ENCODE measurements at regions not wholly inside any gene's neighbourhood (a gene's known extent, or its start where the extent isn't known, plus 50 kb on each side); places are given as distances from the start of the nearest gene placed in this dataset.

- no peak for DNase-seq (ENCODE audit: extremely low read depth in 1 of 11, low read depth in 9 of 11, low spot score in 4 of 11)
Measured at GRCh38 chr1:63255153-63255552, 67.2 kb upstream of the FOXD3 start.

DNA sequence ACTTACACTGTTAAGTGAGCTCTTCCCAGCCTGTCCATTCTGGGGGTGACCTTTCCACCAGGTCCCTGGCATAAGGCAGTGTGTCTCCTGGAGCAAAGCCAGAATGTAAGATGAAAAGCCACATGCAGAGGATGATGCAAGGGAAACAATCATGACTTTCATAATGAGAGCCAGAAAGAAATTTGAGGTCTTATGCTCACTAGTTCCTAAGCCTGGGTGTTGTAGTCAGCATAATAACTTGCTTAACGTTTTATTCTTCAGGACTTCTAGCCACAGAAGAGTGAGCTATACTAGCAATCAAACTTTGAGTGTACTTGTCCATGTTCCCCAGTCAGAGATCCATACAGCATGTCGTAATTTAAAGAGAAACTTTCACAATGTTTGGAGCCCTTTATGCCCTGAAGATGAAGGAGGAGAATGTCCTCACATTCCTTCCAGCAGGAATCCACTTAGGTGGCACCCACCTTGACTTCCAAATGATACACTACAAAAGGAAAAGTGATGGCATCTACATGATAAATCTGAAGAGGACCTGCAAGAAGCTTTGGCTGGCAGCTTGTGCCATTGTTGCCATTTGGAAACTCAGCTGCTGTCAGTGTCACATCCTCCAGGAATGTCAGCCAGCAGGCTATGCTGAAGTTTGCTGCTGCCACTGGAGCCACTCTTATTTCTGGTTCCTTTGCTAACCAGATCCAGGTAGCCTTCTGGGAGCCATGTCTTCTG lies 60.5 kb upstream of the FOXD3 start:
- no peak for DNase-seq (ENCODE audit: extremely low read depth in 1 of 11, low read depth in 9 of 11, low spot score in 4 of 11)

DNA sequence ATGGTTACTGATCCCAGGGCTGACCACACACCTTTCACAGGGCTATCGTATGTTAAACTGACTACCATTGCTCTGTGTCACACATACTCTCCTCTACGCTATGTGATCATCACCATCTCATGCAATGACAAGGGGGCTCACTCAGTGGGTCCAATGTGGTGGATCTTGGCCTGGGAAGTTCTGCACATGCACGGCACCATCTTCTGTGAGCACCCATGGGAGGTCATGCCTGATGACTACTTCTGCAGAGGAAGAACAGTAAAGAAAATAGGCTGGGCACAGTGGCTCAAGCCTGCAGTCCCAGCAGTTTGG lies 60.0 kb upstream of the FOXD3 start:
- DNase-seq (ENCODE audit: extremely low read depth in 1 of 11, low read depth in 9 of 11, low spot score in 4 of 11): no peak

DNA sequence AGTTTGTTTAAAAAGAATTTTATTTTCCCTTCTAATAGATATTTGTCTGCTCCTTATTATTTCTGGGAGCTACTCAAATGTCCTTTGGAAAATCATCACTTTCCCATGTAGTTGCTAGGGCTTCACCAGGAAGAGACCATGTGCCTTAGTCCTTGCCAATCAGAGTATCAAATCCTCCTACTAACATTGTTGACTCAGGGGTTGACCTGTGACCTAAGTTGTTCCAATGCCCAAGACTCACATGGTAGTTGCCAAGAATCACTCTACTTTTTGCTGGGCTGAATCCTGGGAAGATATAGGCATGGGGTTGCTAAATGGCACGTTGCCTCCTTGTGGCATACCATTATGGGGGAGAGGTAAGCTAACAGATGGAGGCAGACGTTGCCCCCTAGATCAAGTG lies 58.2 kb upstream of the FOXD3 start:
- DNase-seq (ENCODE audit: extremely low read depth in 1 of 11, low read depth in 9 of 11, low spot score in 4 of 11): no peak

DNA sequence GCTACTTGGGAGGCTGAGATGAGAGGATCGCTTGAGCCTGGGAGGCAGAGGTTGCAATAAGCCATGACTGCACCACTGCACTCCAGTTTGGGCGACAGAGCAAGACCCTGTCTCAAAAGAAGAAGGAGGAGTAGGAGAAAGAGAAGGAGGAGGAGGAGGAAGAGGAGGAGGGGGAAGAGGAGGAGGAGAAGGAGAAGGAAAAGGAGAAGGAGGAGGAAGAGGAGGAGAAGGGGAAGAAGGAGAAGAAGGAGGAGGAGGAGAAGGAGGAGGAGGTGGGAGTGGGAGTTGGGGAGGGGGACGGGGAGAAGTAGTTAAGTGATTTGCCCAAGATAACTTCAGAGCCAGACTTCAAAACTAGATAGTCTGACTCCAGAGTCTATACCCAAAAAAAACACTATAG lies 55.5 kb upstream of the FOXD3 start:
- DNase-seq (ENCODE audit: extremely low read depth in 1 of 11, low read depth in 9 of 11, low spot score in 4 of 11): no peak

DNA sequence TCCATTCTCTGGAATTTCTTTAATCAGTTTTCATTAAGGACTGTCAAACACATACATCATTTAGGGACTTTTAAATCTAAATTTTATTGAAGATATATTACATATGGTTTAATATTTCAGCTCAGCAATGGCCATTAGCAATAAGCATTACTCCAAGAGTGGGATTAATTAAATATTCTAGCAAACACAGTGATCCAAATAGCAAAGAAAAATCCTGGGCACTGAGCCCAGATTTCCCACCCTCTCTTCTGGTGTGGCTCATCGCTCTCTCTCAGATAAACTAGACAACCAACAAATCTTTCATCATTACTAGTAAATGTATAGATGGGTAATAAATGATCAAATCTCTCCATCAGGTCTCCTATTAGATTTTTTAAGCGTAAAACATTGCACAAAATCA lies 53.5 kb upstream of the FOXD3 start:
- no peak for DNase-seq (ENCODE audit: extremely low read depth in 1 of 11, low read depth in 9 of 11, low spot score in 4 of 11)

- no peak for DNase-seq (ENCODE audit: extremely low read depth in 1 of 11, low read depth in 9 of 11, low spot score in 4 of 11)
Measured at GRCh38 chr1:63269571-63269970, 52.8 kb upstream of the FOXD3 start.
